ENCODE measurements at regions not wholly inside any gene's neighbourhood (a gene's known extent, or its start where the extent isn't known, plus 50 kb on each side); places are given as distances from the start of the nearest gene placed in this dataset.

DNA sequence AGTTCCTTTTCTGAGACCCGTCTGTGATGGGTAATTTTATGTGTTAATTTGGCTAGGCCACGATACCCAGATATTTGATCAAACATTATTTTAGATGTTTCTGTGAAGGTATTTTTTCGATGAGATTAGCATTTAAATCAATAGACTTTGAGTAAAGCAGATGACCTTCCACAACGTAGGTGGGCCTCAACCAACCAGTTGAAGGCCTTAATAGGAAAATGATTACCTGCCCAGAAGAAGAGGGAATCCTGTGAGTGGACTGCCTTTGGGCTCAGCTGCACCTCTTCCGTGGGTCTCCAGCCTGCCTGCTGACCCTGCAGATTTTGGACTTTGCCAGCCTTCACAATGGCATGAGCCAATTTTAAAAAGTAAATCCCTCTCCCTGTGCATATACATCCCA is 61.6 kb upstream of the WSB1 start:
- Histone ChIP-seq H3K36me3 (ENCODE audit: control insufficient read depth, insufficient read depth, low read length) (no peaks in the 10 kb centered on the region), H3K4me1 (ENCODE audit: control insufficient read depth, extremely low read depth, insufficient read depth, low read length) (no peaks in the 10 kb centered on the region), H3K4me2 (ENCODE audit: extremely low read depth, insufficient read depth, low read length) (no peak overlapping the region), H3K79me2 (ENCODE audit: control insufficient read depth, insufficient read depth, low read length) (no peaks in the 10 kb centered on the region), H3K27me3 (ENCODE audit: control insufficient read depth, insufficient read depth, low read length) (no peaks in the 10 kb centered on the region), H3K4me3 (replicated peaks in 1 of 4; ENCODE audit: control extremely low read depth in 1 of 4, insufficient read depth in 1 of 4, low read depth in 3 of 4, low read length in 4 of 4) (no peak overlapping the region), H3K9ac (ENCODE audit: insufficient read depth, low read length) (no peak overlapping the region), H2AFZ (ENCODE audit: low read length) (no peak overlapping the region), H4K20me1 (ENCODE audit: control insufficient read depth, extremely low read depth, insufficient read depth, low read length) (no peaks in the 10 kb centered on the region), H3K9me3 (ENCODE audit: control insufficient read depth, insufficient read depth, low read depth, low read length) (no peaks in the 10 kb centered on the region), H3K27ac (ENCODE audit: insufficient read depth, low read length) (no peak overlapping the region)
- TF ChIP-seq EZH2 (IDR thresholded peaks at IDR 0.05; ENCODE audit: low read length, missing control alignments) = no peak
- TF ChIP-seq, protein P1, sequence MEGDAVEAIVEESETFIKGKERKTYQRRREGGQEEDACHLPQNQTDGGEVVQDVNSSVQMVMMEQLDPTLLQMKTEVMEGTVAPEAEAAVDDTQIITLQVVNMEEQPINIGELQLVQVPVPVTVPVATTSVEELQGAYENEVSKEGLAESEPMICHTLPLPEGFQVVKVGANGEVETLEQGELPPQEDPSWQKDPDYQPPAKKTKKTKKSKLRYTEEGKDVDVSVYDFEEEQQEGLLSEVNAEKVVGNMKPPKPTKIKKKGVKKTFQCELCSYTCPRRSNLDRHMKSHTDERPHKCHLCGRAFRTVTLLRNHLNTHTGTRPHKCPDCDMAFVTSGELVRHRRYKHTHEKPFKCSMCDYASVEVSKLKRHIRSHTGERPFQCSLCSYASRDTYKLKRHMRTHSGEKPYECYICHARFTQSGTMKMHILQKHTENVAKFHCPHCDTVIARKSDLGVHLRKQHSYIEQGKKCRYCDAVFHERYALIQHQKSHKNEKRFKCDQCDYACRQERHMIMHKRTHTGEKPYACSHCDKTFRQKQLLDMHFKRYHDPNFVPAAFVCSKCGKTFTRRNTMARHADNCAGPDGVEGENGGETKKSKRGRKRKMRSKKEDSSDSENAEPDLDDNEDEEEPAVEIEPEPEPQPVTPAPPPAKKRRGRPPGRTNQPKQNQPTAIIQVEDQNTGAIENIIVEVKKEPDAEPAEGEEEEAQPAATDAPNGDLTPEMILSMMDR (conservative IDR thresholded peaks at IDR 0.05 in 1 of 2, IDR thresholded peaks at IDR 0.05 in 1 of 2; ENCODE audit: low read depth in 1 of 2, low read length in 2 of 2) = no peak
- no peak for DNase-seq (ENCODE audit: low read depth in 2 of 2)

DNA sequence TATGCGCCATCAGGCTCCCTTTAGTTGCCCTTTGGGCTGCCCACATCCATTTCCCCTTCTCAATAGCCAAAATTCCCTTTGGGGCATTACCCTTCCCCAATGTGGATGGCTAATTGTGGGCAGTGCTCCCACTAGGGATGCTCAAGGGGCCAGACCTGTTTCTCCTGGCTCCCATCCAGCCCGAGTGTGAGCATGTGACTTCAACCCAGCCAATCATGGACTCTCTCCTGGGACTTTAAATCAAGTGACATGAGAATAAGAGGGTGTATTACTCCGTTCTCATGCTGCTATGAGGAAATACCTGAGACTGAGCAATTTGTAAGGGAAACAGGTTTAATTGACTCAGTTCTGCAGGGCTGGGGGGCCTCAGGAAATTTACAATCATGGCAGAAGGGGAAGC is 60.9 kb upstream of the WSB1 start:
- H3K27ac ChIP-seq (ENCODE audit: insufficient read depth, low read length) = no peak overlapping the region
- H3K79me2 ChIP-seq (ENCODE audit: control insufficient read depth, insufficient read depth, low read length) = no peaks in the 10 kb centered on the region
- no peak for TF ChIP-seq EZH2 (IDR thresholded peaks at IDR 0.05; ENCODE audit: low read length, missing control alignments)
- TF ChIP-seq, protein P1 (conservative IDR thresholded peaks at IDR 0.05 in 1 of 2, IDR thresholded peaks at IDR 0.05 in 1 of 2; ENCODE audit: low read depth in 1 of 2, low read length in 2 of 2) = no peak
- H2AFZ ChIP-seq (ENCODE audit: low read length) = no peak overlapping the region
- H3K9ac ChIP-seq (ENCODE audit: insufficient read depth, low read length) = no peak overlapping the region
- DNase-seq (ENCODE audit: low read depth in 2 of 2) = no peak
- no peaks in the 10 kb centered on the region for H3K36me3 ChIP-seq (ENCODE audit: control insufficient read depth, insufficient read depth, low read length)
- H3K4me1 ChIP-seq (ENCODE audit: control insufficient read depth, extremely low read depth, insufficient read depth, low read length) = no peaks in the 10 kb centered on the region
- H3K27me3 ChIP-seq (ENCODE audit: control insufficient read depth, insufficient read depth, low read length) = no peaks in the 10 kb centered on the region
- H3K4me2 ChIP-seq (ENCODE audit: extremely low read depth, insufficient read depth, low read length) = no peak overlapping the region
- no peaks in the 10 kb centered on the region for H4K20me1 ChIP-seq (ENCODE audit: control insufficient read depth, extremely low read depth, insufficient read depth, low read length)
- H3K9me3 ChIP-seq (ENCODE audit: control insufficient read depth, insufficient read depth, low read depth, low read length) = no peaks in the 10 kb centered on the region
- no peak overlapping the region for H3K4me3 ChIP-seq (replicated peaks in 1 of 4; ENCODE audit: control extremely low read depth in 1 of 4, insufficient read depth in 1 of 4, low read depth in 3 of 4, low read length in 4 of 4)

DNA sequence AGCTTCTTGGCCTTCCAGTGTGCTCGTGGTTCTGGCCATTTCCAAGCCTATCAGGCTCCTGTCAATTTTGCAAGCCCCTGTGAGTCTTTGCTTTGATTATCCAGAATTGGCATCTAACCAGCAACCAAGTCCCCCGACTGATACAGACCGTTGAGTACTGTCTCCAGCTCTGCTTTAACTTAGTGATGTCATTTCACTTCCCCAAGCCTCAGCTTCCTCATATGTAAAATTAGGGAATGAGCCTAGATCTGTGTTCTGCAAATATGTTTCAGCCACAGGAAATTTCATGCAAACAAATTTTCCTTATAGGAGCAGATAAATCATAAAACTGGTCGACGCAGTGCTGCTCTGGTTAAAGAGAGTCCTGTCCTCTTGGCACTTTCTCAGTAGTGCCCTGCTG is 60.1 kb upstream of the WSB1 start:
- no peaks in the 10 kb centered on the region for H3K79me2 ChIP-seq (ENCODE audit: control insufficient read depth, insufficient read depth, low read length)
- H3K27me3 ChIP-seq (ENCODE audit: control insufficient read depth, insufficient read depth, low read length) = no peaks in the 10 kb centered on the region
- H3K27ac ChIP-seq (ENCODE audit: insufficient read depth, low read length) = no peak overlapping the region
- no peak overlapping the region for H2AFZ ChIP-seq (ENCODE audit: low read length)
- TF ChIP-seq, protein P1 (conservative IDR thresholded peaks at IDR 0.05 in 1 of 2, IDR thresholded peaks at IDR 0.05 in 1 of 2; ENCODE audit: low read depth in 1 of 2, low read length in 2 of 2) = no peak
- DNase-seq (ENCODE audit: low read depth in 2 of 2) = no peak
- H3K4me1 ChIP-seq (ENCODE audit: control insufficient read depth, extremely low read depth, insufficient read depth, low read length) = no peaks in the 10 kb centered on the region
- H3K36me3 ChIP-seq (ENCODE audit: control insufficient read depth, insufficient read depth, low read length) = no peaks in the 10 kb centered on the region
- H4K20me1 ChIP-seq (ENCODE audit: control insufficient read depth, extremely low read depth, insufficient read depth, low read length) = no peaks in the 10 kb centered on the region
- no peak overlapping the region for H3K9ac ChIP-seq (ENCODE audit: insufficient read depth, low read length)
- no peak overlapping the region for H3K4me2 ChIP-seq (ENCODE audit: extremely low read depth, insufficient read depth, low read length)
- no peak overlapping the region for H3K4me3 ChIP-seq (replicated peaks in 1 of 4; ENCODE audit: control extremely low read depth in 1 of 4, insufficient read depth in 1 of 4, low read depth in 3 of 4, low read length in 4 of 4)
- no peaks in the 10 kb centered on the region for H3K9me3 ChIP-seq (ENCODE audit: control insufficient read depth, insufficient read depth, low read depth, low read length)

Measured in fibroblast of lung (primary cell).